Cardiac muscle cell (in vitro differentiated cells and primary cell): ENCODE measurements at regions not wholly inside any gene's neighbourhood (a gene's known extent, or its start where the extent isn't known, plus 50 kb on each side); places are given as distances from the start of the nearest gene placed in this dataset.

Experiments
- DNase-seq, 2 donors: peaks; one replicate each; pipeline versions ENCODE4 v3.0.0 to v3.0.0-alpha.2; 2010 to 2017; ENCODE audit warnings: low read depth in 1 of 2, low spot score in 1 of 2
- H3K27ac ChIP-seq: fragments of 200-600 bp; sonication (generic); 2 replicates; pipeline ENCODE4 v1.5.1; 2016
- H3K27me3 ChIP-seq: fragments of 200-600 bp; sonication (generic); 2 replicates; pipeline ENCODE4 v1.6.0; 2016; ENCODE audit warnings: control low read depth
- H3K36me3 ChIP-seq: fragments of 200-600 bp; sonication (generic); 2 replicates; pipeline ENCODE4 v1.5.1; 2016; ENCODE audit warnings: control low read depth
- H3K4me1 ChIP-seq: fragments of 200-600 bp; sonication (generic); 2 replicates; pipeline ENCODE4 v1.8.1; 2017; ENCODE audit warnings: low read depth, mild to moderate bottlenecking, mixed run types
- H3K4me3 ChIP-seq: fragments of 200-600 bp; sonication (generic); 2 replicates; pipeline ENCODE4 v1.5.1; 2016; ENCODE audit warnings: mild to moderate bottlenecking
- H3K9me3 ChIP-seq: fragments of 200-600 bp; sonication (generic); 2 replicates; pipeline ENCODE4 v1.5.1; 2017; ENCODE audit warnings: low read depth, mild to moderate bottlenecking, control low read depth
- TF ChIP-seq, protein P1 (sequence below): IDR thresholded peaks from 2 replicates; pipeline ENCODE4 v1.5.1; 2012; ENCODE audit warnings: low read depth, mild to moderate bottlenecking, low read length

DNA sequence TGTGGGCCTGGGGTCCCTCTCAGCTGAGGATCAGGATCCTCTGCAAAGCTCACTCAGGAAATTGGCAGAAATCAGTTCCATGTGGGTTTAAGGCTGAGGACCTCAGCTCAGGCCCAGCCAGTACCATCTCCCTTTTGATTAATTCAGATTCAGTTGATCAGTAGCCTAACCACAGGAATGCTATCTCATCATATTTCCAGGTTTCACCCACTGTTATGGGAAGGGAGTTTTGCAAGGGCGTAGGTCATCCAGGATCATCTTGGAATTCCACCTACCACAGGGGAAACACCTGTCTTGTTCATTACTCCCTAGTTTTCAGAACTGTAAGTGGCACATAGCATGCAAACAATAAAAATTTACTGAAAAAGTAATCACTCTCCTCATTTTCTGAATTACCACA lies 399.5 kb upstream of the CNTN3 start:
- H3K4me3 ChIP-seq = no peak overlapping the region
- no peak overlapping the region for H3K27ac ChIP-seq
- H3K36me3 ChIP-seq = no peaks in the 10 kb centered on the region
- TF ChIP-seq, protein P1, sequence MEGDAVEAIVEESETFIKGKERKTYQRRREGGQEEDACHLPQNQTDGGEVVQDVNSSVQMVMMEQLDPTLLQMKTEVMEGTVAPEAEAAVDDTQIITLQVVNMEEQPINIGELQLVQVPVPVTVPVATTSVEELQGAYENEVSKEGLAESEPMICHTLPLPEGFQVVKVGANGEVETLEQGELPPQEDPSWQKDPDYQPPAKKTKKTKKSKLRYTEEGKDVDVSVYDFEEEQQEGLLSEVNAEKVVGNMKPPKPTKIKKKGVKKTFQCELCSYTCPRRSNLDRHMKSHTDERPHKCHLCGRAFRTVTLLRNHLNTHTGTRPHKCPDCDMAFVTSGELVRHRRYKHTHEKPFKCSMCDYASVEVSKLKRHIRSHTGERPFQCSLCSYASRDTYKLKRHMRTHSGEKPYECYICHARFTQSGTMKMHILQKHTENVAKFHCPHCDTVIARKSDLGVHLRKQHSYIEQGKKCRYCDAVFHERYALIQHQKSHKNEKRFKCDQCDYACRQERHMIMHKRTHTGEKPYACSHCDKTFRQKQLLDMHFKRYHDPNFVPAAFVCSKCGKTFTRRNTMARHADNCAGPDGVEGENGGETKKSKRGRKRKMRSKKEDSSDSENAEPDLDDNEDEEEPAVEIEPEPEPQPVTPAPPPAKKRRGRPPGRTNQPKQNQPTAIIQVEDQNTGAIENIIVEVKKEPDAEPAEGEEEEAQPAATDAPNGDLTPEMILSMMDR = no peak
- DNase-seq = no peak
- H3K27me3 ChIP-seq = peaks cover 4% of the 10 kb centered on the region
- H3K4me1 ChIP-seq = no peaks in the 10 kb centered on the region
- H3K9me3 ChIP-seq = no peaks in the 10 kb centered on the region

DNA sequence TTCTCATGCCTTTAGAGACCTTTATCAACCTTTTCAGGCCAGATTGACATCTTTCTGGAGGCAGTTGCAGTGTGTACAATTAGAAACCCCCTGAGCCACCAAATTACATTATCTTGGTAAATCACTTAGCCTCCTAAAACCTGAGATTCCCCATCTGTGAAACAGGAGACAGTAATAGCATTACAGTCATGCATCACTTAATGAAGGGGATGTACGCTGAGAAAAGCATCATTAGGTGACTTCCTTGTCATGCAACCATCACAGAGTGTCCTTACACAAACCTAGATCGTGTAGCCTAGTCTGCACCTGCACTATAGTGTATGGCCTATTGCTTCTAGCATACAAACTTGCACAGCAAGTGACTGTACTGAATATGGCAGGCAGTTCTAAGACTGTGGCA lies 400.8 kb upstream of the CNTN3 start:
- no peak for DNase-seq
- H3K4me1 ChIP-seq = no peaks in the 10 kb centered on the region
- peaks cover 4% of the 10 kb centered on the region for H3K27me3 ChIP-seq
- TF ChIP-seq, protein P1 = no peak
- H3K27ac ChIP-seq = no peak overlapping the region
- H3K36me3 ChIP-seq = no peaks in the 10 kb centered on the region
- H3K4me3 ChIP-seq = no peak overlapping the region
- H3K9me3 ChIP-seq = no peaks in the 10 kb centered on the region

DNA sequence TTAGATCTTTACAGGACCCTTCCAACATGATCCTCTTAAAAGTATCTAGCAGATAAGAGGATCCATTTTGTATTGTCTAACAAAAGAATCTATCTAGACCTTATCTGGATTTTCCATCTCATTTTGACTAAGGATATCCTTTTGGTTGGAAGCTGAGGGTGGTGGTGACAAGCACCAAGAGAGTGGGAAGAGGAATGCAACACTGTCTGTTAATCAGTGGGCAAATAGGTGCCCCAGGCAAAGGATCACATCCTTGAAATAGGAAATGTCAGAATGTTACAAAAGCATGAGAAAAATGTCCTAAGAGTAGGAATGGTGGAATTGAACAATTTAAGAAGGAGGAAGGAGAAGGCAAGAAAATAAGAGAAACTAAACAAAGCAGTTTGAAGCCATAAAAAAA lies 420.7 kb upstream of the CNTN3 start:
- DNase-seq = no peak
- H3K4me3 ChIP-seq = no peak overlapping the region
- H3K4me1 ChIP-seq = no peaks in the 10 kb centered on the region
- no peaks in the 10 kb centered on the region for H3K9me3 ChIP-seq
- H3K27ac ChIP-seq = no peak overlapping the region
- H3K36me3 ChIP-seq = no peaks in the 10 kb centered on the region
- no peaks in the 10 kb centered on the region for H3K27me3 ChIP-seq
- TF ChIP-seq, protein P1 = no peak

DNA sequence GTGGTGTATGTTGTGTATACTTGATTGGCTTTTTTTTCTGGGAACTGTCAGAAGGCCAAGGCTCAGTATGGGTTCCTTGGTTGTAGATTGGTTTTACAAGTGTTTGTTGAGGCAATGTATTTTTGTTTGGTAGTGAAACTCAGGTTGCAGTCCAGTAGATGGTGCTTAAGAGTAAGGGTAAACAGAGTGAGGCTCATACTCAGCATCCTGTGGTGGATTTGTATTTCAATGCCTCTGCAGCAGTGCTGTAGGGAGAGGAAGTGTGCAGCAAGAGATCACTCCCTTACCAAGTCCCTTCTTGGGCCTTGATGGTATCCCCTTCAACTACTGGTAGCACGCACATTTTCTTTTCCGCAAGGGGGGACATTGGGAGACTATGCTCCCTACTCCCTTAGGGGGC lies 428.5 kb upstream of the CNTN3 start:
- H3K27ac ChIP-seq = no peak overlapping the region
- H3K4me3 ChIP-seq = no peak overlapping the region
- no peaks in the 10 kb centered on the region for H3K36me3 ChIP-seq
- no peaks in the 10 kb centered on the region for H3K4me1 ChIP-seq
- no peaks in the 10 kb centered on the region for H3K27me3 ChIP-seq
- no peaks in the 10 kb centered on the region for H3K9me3 ChIP-seq
- TF ChIP-seq, protein P1 = no peak
- no peak for DNase-seq

DNA sequence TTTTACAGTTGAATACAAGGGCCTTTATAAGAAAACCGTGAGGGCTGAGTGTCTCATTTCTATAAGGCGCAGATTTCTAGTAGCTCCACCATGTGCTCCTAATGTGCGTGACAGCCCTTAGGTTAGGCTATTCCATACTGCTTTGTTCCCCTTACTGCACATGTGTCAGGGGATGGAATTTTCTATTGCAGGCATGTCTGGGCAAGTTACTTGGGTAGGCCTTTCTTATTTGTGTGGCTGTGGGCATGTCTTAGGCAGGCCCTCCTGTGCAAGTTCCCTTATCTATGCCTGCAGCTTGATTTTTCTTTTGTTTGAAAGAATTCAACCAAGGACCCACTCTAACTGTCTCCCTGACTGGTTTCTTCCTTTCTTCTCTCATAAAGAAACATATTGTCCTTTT lies 434.2 kb upstream of the CNTN3 start:
- Histone ChIP-seq H3K36me3 (no peaks in the 10 kb centered on the region), H3K27ac (no peak overlapping the region), H3K4me1 (no peaks in the 10 kb centered on the region), H3K9me3 (no peaks in the 10 kb centered on the region), H3K27me3 (no peaks in the 10 kb centered on the region), H3K4me3 (no peak overlapping the region)
- TF ChIP-seq, protein P1 = no peak
- no peak for DNase-seq

DNA sequence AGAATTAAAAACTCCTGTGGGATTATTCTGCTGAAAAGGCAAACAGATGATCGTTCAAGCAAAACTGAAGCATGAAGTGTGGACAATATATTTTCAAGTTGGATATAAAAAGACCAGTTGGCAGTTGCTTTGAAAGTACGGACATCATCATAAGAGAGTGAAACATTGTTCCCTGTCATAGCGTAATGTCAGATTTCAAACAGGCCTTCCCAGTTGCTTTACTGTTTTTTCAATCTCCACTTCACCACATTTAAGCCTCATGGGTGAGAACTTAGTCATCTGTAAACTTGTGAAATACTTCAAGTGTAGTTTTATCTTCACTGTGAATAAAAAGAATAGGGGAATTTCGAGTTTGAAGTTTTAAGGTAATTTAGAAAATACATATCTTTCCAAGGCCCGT lies 435.1 kb upstream of the CNTN3 start:
- Histone ChIP-seq H3K4me1 (no peaks in the 10 kb centered on the region), H3K9me3 (no peaks in the 10 kb centered on the region), H3K27ac (no peak overlapping the region), H3K27me3 (no peaks in the 10 kb centered on the region), H3K36me3 (no peaks in the 10 kb centered on the region), H3K4me3 (no peak overlapping the region)
- DNase-seq = no peak
- TF ChIP-seq, protein P1 = no peak
